Dedifferentiated amniotic fluid mesenchymal stem cell (primary cell): ENCODE measurements at regions not wholly inside any gene's neighbourhood (a gene's known extent, or its start where the extent isn't known, plus 50 kb on each side); places are given as distances from the start of the nearest gene placed in this dataset.

Experiments
- DNase-seq: peaks from one replicate; pipeline ENCODE4 v3.0.0-alpha.2; 2016; ENCODE audit errors: extremely low spot score

GRCh38 chr5:171628633-171628974 lies 157.0 kb upstream of the SMIM23 start:
- DNase-seq: no peak

- no peak for DNase-seq
These were observed 156.4 kb upstream of the SMIM23 start for GRCh38 chr5:171629221-171629620.

GRCh38 chr5:171629628-171630349 lies 155.8 kb upstream of the SMIM23 start:
- DNase-seq: no peak

GRCh38 chr5:171630350-171631065 lies 155.1 kb upstream of the SMIM23 start:
- no peak for DNase-seq

- DNase-seq: no peak
These were observed 153.0 kb upstream of the SMIM23 start for GRCh38 chr5:171632616-171633015.

- no peak for DNase-seq
These were observed 151.7 kb upstream of the SMIM23 start for GRCh38 chr5:171633776-171634470.

GRCh38 chr5:171634511-171634910 lies 151.1 kb upstream of the SMIM23 start:
- no peak for DNase-seq

GRCh38 chr5:171635028-171635427 lies 150.6 kb upstream of the SMIM23 start:
- no peak for DNase-seq

GRCh38 chr5:171635561-171636245 lies 149.9 kb upstream of the SMIM23 start:
- no peak for DNase-seq

- no peak for DNase-seq
These were observed 147.8 kb upstream of the SMIM23 start for GRCh38 chr5:171637811-171638210.

GRCh38 chr5:171639205-171639621 lies 146.4 kb upstream of the SMIM23 start:
- peak; percentile 43 for DNase-seq

- peak; percentile 31 for DNase-seq
These were observed 145.7 kb upstream of the SMIM23 start for GRCh38 chr5:171639966-171640365.

- no peak for DNase-seq
These were observed 145.1 kb upstream of the SMIM23 start for GRCh38 chr5:171640480-171640879.

- no peak for DNase-seq
These were observed 143.7 kb upstream of the SMIM23 start for GRCh38 chr5:171641891-171642290.

- DNase-seq: no peak
These were observed 142.7 kb upstream of the SMIM23 start for GRCh38 chr5:171642894-171643293.

- DNase-seq: no peak
These were observed 141.1 kb upstream of the SMIM23 start for GRCh38 chr5:171644536-171644935.

GRCh38 chr5:171646102-171647042 lies 139.2 kb upstream of the SMIM23 start:
- DNase-seq: no peak

- no peak for DNase-seq
These were observed 138.3 kb upstream of the SMIM23 start for GRCh38 chr5:171647043-171647903.

GRCh38 chr5:171647904-171648260 lies 137.7 kb upstream of the SMIM23 start:
- no peak for DNase-seq
